ENCODE measurements at regions not wholly inside any gene's neighbourhood (a gene's known extent, or its start where the extent isn't known, plus 50 kb on each side); places are given as distances from the start of the nearest gene placed in this dataset.

GRCh38 chr14:100668352-100668751, 58.3 kb upstream of the DLK1 start:
- Histone ChIP-seq H3K36me3 (ENCODE audit: low read depth) (no peaks in the 10 kb centered on the region), H3K4me3 (ENCODE audit: severe bottlenecking) (no peak overlapping the region), H3K9me3 (ENCODE audit: severe bottlenecking) (no peaks in the 10 kb centered on the region), H3K27me3 (ENCODE audit: insufficient read depth, poor library complexity, severe bottlenecking) (no peaks in the 10 kb centered on the region), H3K27ac (ENCODE audit: poor library complexity, severe bottlenecking) (no peak overlapping the region), H3K4me1 (ENCODE audit: insufficient read depth, poor library complexity, severe bottlenecking) (no peaks in the 10 kb centered on the region)
- no peak for ATAC-seq (ENCODE audit: low read depth)
- no peak for DNase-seq (ENCODE audit: low spot score)
- no peak for TF ChIP-seq CTCF (IDR thresholded peaks at IDR 0.05; ENCODE audit: poor library complexity, severe bottlenecking)

GRCh38 chr14:100669011-100669412, 57.7 kb upstream of the DLK1 start:
- no peaks in the 10 kb centered on the region for H3K27me3 ChIP-seq (ENCODE audit: insufficient read depth, poor library complexity, severe bottlenecking)
- TF ChIP-seq CTCF (IDR thresholded peaks at IDR 0.05; ENCODE audit: poor library complexity, severe bottlenecking): no peak
- H3K9me3 ChIP-seq (ENCODE audit: severe bottlenecking): no peaks in the 10 kb centered on the region
- no peak overlapping the region for H3K27ac ChIP-seq (ENCODE audit: poor library complexity, severe bottlenecking)
- no peaks in the 10 kb centered on the region for H3K4me1 ChIP-seq (ENCODE audit: insufficient read depth, poor library complexity, severe bottlenecking)
- ATAC-seq (ENCODE audit: low read depth) (no peak), DNase-seq (ENCODE audit: low spot score) (no peak)
- H3K4me3 ChIP-seq (ENCODE audit: severe bottlenecking): no peak overlapping the region
- H3K36me3 ChIP-seq (ENCODE audit: low read depth): no peaks in the 10 kb centered on the region

GRCh38 chr14:100669468-100669867, 57.2 kb upstream of the DLK1 start:
- Histone ChIP-seq H3K27me3 (ENCODE audit: insufficient read depth, poor library complexity, severe bottlenecking) (no peaks in the 10 kb centered on the region), H3K4me3 (ENCODE audit: severe bottlenecking) (no peak overlapping the region), H3K36me3 (ENCODE audit: low read depth) (no peaks in the 10 kb centered on the region), H3K9me3 (ENCODE audit: severe bottlenecking) (no peaks in the 10 kb centered on the region), H3K4me1 (ENCODE audit: insufficient read depth, poor library complexity, severe bottlenecking) (no peaks in the 10 kb centered on the region), H3K27ac (ENCODE audit: poor library complexity, severe bottlenecking) (no peak overlapping the region)
- no peak for TF ChIP-seq CTCF (IDR thresholded peaks at IDR 0.05; ENCODE audit: poor library complexity, severe bottlenecking)
- DNase-seq (ENCODE audit: low spot score) (no peak), ATAC-seq (ENCODE audit: low read depth) (no peak)

GRCh38 chr14:100670017-100670752, 56.5 kb upstream of the DLK1 start:
- Histone ChIP-seq H3K4me1 (ENCODE audit: insufficient read depth, poor library complexity, severe bottlenecking) (no peaks in the 10 kb centered on the region), H3K4me3 (ENCODE audit: severe bottlenecking) (no peak overlapping the region), H3K27ac (ENCODE audit: poor library complexity, severe bottlenecking) (no peak overlapping the region), H3K9me3 (ENCODE audit: severe bottlenecking) (no peaks in the 10 kb centered on the region), H3K36me3 (ENCODE audit: low read depth) (no peaks in the 10 kb centered on the region), H3K27me3 (ENCODE audit: insufficient read depth, poor library complexity, severe bottlenecking) (no peaks in the 10 kb centered on the region)
- ATAC-seq (ENCODE audit: low read depth) (no peak), DNase-seq (ENCODE audit: low spot score) (no peak)
- no peak for TF ChIP-seq CTCF (IDR thresholded peaks at IDR 0.05; ENCODE audit: poor library complexity, severe bottlenecking)

- DNase-seq (ENCODE audit: low spot score) (no peak), ATAC-seq (ENCODE audit: low read depth) (no peak)
- no peaks in the 10 kb centered on the region for H3K27me3 ChIP-seq (ENCODE audit: insufficient read depth, poor library complexity, severe bottlenecking)
- no peak overlapping the region for H3K27ac ChIP-seq (ENCODE audit: poor library complexity, severe bottlenecking)
- H3K9me3 ChIP-seq (ENCODE audit: severe bottlenecking): no peaks in the 10 kb centered on the region
- no peak overlapping the region for H3K4me3 ChIP-seq (ENCODE audit: severe bottlenecking)
- no peaks in the 10 kb centered on the region for H3K4me1 ChIP-seq (ENCODE audit: insufficient read depth, poor library complexity, severe bottlenecking)
- H3K36me3 ChIP-seq (ENCODE audit: low read depth): no peaks in the 10 kb centered on the region
- no peak for TF ChIP-seq CTCF (IDR thresholded peaks at IDR 0.05; ENCODE audit: poor library complexity, severe bottlenecking)
These were observed 56.0 kb upstream of the DLK1 start for GRCh38 chr14:100670753-100671049.
